GM12892 (cell line): ENCODE measurements at regions not wholly inside any gene's neighbourhood (a gene's known extent, or its start where the extent isn't known, plus 50 kb on each side); places are given as distances from the start of the nearest gene placed in this dataset.

Source experiments
- POLR2A ChIP-seq: IDR thresholded peaks from 2 replicates; pipeline ENCODE4 v1.6.1; 2011; ENCODE audit warnings: low read depth, low read length, control low read depth
- POLR2AphosphoS5 ChIP-seq: IDR thresholded peaks from 2 replicates; pipeline ENCODE4 v1.6.1; 2011; ENCODE audit warnings: low read depth, low read length, control low read depth

GRCh38 chr22:48754611-48755058, 1073.0 kb downstream of the BRD1 start:
- TF ChIP-seq POLR2A = no peak
- no peak for TF ChIP-seq POLR2AphosphoS5
